ENCODE measurements at regions not wholly inside any gene's neighbourhood (a gene's known extent, or its start where the extent isn't known, plus 50 kb on each side); places are given as distances from the start of the nearest gene placed in this dataset.

- ChIA-PET CTCF (interaction anchor here (1.1 to 1.6 kb wide), 2 partner anchors 14 to 24 kb away, joined by 3 read pairs; no protein-coding TSS in a partner anchor), POLR2A (no interaction called here)
- no peaks in the 10 kb centered on the region for H3K27me3 Mint-ChIP-seq (ENCODE audit: low read depth)
- H3K36me3 Mint-ChIP-seq: peaks cover 5% of the 10 kb centered on the region
- peaks cover 12% of the 10 kb centered on the region for H3K9me3 Mint-ChIP-seq
- DNase-seq (ENCODE audit: low spot score) (no peak), ATAC-seq (no peak)
- H3K27ac Mint-ChIP-seq: peak overlapping the region; percentile 94
- TF ChIP-seq JUN (CRISPR knock-in tag; IDR thresholded peaks at IDR 0.05) (no peak), CDX4 (CRISPR knock-in tag; IDR thresholded peaks at IDR 0.05; ENCODE audit: borderline replicate concordance) (no peak), GABPB1 (CRISPR knock-in tag; IDR thresholded peaks at IDR 0.05) (no peak), CBFB (CRISPR knock-in tag; IDR thresholded peaks at IDR 0.05; ENCODE audit: low read depth) (no peak), SMAD4 (CRISPR knock-in tag; IDR thresholded peaks at IDR 0.05) (no peak), AR (CRISPR knock-in tag; IDR thresholded peaks at IDR 0.05) (no peak), ZNF317 (CRISPR knock-in tag; IDR thresholded peaks at IDR 0.05; ENCODE audit: borderline replicate concordance, low read depth) (no peak), IRF2 (CRISPR knock-in tag; IDR thresholded peaks at IDR 0.05; ENCODE audit: borderline replicate concordance, low read depth) (no peak), ZNF219 (CRISPR knock-in tag; IDR thresholded peaks at IDR 0.05; ENCODE audit: borderline replicate concordance) (no peak), NR1H2 (CRISPR knock-in tag; IDR thresholded peaks at IDR 0.05) (no peak), FOXP1 (CRISPR knock-in tag; IDR thresholded peaks at IDR 0.05; ENCODE audit: borderline replicate concordance) (no peak)
- peaks cover 80% of the 10 kb centered on the region for H3K4me1 Mint-ChIP-seq
- H3K4me3 Mint-ChIP-seq: no peak overlapping the region
Observed at GRCh38 chr6:14366872-14367271, 249.3 kb downstream of the CD83 start.

GRCh38 chr6:14367296-14367695, 249.7 kb downstream of the CD83 start:
- Mint-ChIP-seq H3K27me3 (ENCODE audit: low read depth) (no peaks in the 10 kb centered on the region), H3K4me3 (no peak overlapping the region), H3K9me3 (peaks cover 12% of the 10 kb centered on the region), H3K27ac (peak overlapping the region; percentile 94), H3K4me1 (peaks cover 76% of the 10 kb centered on the region), H3K36me3 (peaks cover 5% of the 10 kb centered on the region)
- ATAC-seq (peak; percentile 45), DNase-seq (ENCODE audit: low spot score) (no peak)
- ChIA-PET POLR2A (no interaction called here), CTCF (interaction anchor here (1.1 to 1.6 kb wide), 2 partner anchors 13 to 25 kb away, joined by 3 read pairs; no protein-coding TSS in a partner anchor)
- TF ChIP-seq PREB (CRISPR knock-in tag; IDR thresholded peaks at IDR 0.05; ENCODE audit: borderline replicate concordance): no peak
- no peak for TF ChIP-seq ZNF532 (CRISPR knock-in tag; IDR thresholded peaks at IDR 0.05; ENCODE audit: borderline replicate concordance)
- no peak for TF ChIP-seq HMGA2 (CRISPR knock-in tag; IDR thresholded peaks at IDR 0.05)
- TF ChIP-seq GRHL2 (CRISPR knock-in tag; IDR thresholded peaks at IDR 0.05; ENCODE audit: insufficient replicate concordance, severe bottlenecking): no peak
- no peak for TF ChIP-seq E2F1 (CRISPR knock-in tag; IDR thresholded peaks at IDR 0.05)
